Esophagus muscularis mucosa (tissue), 3 donors: ENCODE measurements at regions not wholly inside any gene's neighbourhood (a gene's known extent, or its start where the extent isn't known, plus 50 kb on each side); places are given as distances from the start of the nearest gene placed in this dataset.

Source experiments
- CTCF ChIP-seq, 3 experiments: fragments of 200-600 bp in 2 of 3; fragments of 450-650 bp in 1 of 3; sonication (generic) in 2 of 3; IDR thresholded peaks; one replicate each; pipeline ENCODE4 v1.5.1; 2017 to 2019; ENCODE audit warnings: antibody characterized with exemption in 3 of 3, mild to moderate bottlenecking in 2 of 3, moderate library complexity in 1 of 3
- POLR2A ChIP-seq: fragments of 450-650 bp; IDR thresholded peaks from one replicate; pipeline ENCODE4 v1.6.1; 2017; ENCODE audit warnings: antibody characterized with exemption, moderate library complexity, mild to moderate bottlenecking, low read depth

- TF ChIP-seq POLR2A (no peak), CTCF (IDR thresholded peaks at IDR 0.05) (no peak)
Measured at GRCh38 chr21:27570306-27570868, 603.5 kb upstream of the ADAMTS5 start.
